OCI-M2 (cell line): ENCODE measurements at regions not wholly inside any gene's neighbourhood (a gene's known extent, or its start where the extent isn't known, plus 50 kb on each side); places are given as distances from the start of the nearest gene placed in this dataset.
"Not testable (repeated sequence)": the region's sequence is repeated elsewhere in the genome, so short reads cannot be mapped to it uniquely, and the experiment has no call there.

Experiments used
- DNase-seq: peaks from one replicate; lab custom pipeline; 2025; ENCODE audit not compliant: unreplicated experiment; lab: John Stamatoyannopoulos, UW

- no peak for DNase-seq
Observed at GRCh38 chr10:57053530-57053929, 692.5 kb upstream of the ZWINT start.

GRCh38 chr10:57049096-57049495 lies 688.0 kb upstream of the ZWINT start:
- DNase-seq = no peak

GRCh38 chr10:57038531-57038930 lies 677.5 kb upstream of the ZWINT start:
- no peak for DNase-seq

- DNase-seq = no peak
Observed at GRCh38 chr10:57035310-57035709, 674.3 kb upstream of the ZWINT start.

- DNase-seq = not testable (repeated sequence)
Observed at GRCh38 chr10:57032301-57032700, 671.2 kb upstream of the ZWINT start.

- no peak for DNase-seq
Observed at GRCh38 chr10:57031346-57031745, 670.3 kb upstream of the ZWINT start.

- DNase-seq = no peak
Observed at GRCh38 chr10:57026307-57026706, 665.2 kb upstream of the ZWINT start.

- DNase-seq = no peak
Observed at GRCh38 chr10:57023626-57024025, 662.6 kb upstream of the ZWINT start.

- DNase-seq = no peak
Observed at GRCh38 chr10:57018452-57018851, 657.4 kb upstream of the ZWINT start.

GRCh38 chr10:57017356-57018037 lies 656.4 kb upstream of the ZWINT start:
- no peak for DNase-seq

- no peak for DNase-seq
Observed at GRCh38 chr10:57015595-57016318, 654.7 kb upstream of the ZWINT start.

- no peak for DNase-seq
Observed at GRCh38 chr10:57015187-57015586, 654.1 kb upstream of the ZWINT start.

- no peak for DNase-seq
Observed at GRCh38 chr10:57014758-57015157, 653.7 kb upstream of the ZWINT start.

- no peak for DNase-seq
Observed at GRCh38 chr10:57008189-57008588, 647.1 kb upstream of the ZWINT start.

GRCh38 chr10:56991591-56992069 lies 630.6 kb upstream of the ZWINT start:
- no peak for DNase-seq

- no peak for DNase-seq
Observed at GRCh38 chr10:56975513-56975912, 614.5 kb upstream of the ZWINT start.

GRCh38 chr10:56973766-56974165 lies 612.7 kb upstream of the ZWINT start:
- no peak for DNase-seq

GRCh38 chr10:56943221-56943755 lies 582.2 kb upstream of the ZWINT start:
- DNase-seq = no peak

- no peak for DNase-seq
Observed at GRCh38 chr10:56934515-56934914, 573.5 kb upstream of the ZWINT start.

GRCh38 chr10:56928714-56929113 lies 567.7 kb upstream of the ZWINT start:
- no peak for DNase-seq

- no peak for DNase-seq
Observed at GRCh38 chr10:56927701-56928100, 566.6 kb upstream of the ZWINT start.

GRCh38 chr10:56920601-56921261 lies 559.7 kb upstream of the ZWINT start:
- no peak for DNase-seq
